ENCODE measurements at regions not wholly inside any gene's neighbourhood (a gene's known extent, or its start where the extent isn't known, plus 50 kb on each side); places are given as distances from the start of the nearest gene placed in this dataset.

- Histone ChIP-seq H3K4me3 (no peak overlapping the region), H3K27me3 (no peaks in the 10 kb centered on the region), H3K36me3 (no peaks in the 10 kb centered on the region), H3K27ac (no peak overlapping the region), H3K4me1 (no peaks in the 10 kb centered on the region), H3K9me3 (no peaks in the 10 kb centered on the region)
- WGBS, 2 donors, result 29 to 51% methylated on average over 3 to 5 of the region's 5 CpGs
- TF ChIP-seq POLR2A (IDR thresholded peaks at IDR 0.05), result no peak
- TF ChIP-seq, protein P1, sequence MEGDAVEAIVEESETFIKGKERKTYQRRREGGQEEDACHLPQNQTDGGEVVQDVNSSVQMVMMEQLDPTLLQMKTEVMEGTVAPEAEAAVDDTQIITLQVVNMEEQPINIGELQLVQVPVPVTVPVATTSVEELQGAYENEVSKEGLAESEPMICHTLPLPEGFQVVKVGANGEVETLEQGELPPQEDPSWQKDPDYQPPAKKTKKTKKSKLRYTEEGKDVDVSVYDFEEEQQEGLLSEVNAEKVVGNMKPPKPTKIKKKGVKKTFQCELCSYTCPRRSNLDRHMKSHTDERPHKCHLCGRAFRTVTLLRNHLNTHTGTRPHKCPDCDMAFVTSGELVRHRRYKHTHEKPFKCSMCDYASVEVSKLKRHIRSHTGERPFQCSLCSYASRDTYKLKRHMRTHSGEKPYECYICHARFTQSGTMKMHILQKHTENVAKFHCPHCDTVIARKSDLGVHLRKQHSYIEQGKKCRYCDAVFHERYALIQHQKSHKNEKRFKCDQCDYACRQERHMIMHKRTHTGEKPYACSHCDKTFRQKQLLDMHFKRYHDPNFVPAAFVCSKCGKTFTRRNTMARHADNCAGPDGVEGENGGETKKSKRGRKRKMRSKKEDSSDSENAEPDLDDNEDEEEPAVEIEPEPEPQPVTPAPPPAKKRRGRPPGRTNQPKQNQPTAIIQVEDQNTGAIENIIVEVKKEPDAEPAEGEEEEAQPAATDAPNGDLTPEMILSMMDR (IDR thresholded peaks at IDR 0.05), result no peak
- intact Hi-C loops (cut with DNase I), result no loop called here
- DNase-seq, result no peak
Measured at GRCh38 chr5:175015028-175015685, 290.8 kb downstream of the MSX2 start.

DNA sequence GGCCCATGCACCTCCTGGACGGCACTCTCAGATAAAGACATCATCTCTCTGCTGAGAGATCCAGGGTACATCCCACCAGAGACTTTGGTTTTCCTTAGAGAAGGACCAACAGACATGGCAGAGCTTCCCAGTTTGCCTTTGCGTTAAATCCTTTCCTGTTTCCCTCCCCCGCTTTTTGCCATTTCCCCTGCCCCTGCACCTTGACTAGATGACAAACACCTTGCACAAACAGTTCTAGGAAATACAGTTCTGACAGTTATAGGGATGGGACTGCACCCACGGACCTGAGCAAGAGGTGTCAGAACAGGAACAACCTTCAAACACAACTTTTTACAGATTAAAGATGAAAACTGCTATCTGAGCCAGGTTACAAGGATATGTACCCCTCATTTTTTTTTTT is 288.9 kb downstream of the MSX2 start:
- 77 to 79% methylated on average over 3 to 4 of the region's 4 CpGs for WGBS, 2 donors
- intact Hi-C loops (cut with DNase I), result no loop called here
- H3K27ac ChIP-seq, result no peak overlapping the region
- H3K4me1 ChIP-seq, result no peaks in the 10 kb centered on the region
- H3K4me3 ChIP-seq, result no peak overlapping the region
- TF ChIP-seq POLR2A (IDR thresholded peaks at IDR 0.05), result no peak
- TF ChIP-seq, protein P1 (IDR thresholded peaks at IDR 0.05), result no peak
- no peak for DNase-seq
- H3K36me3 ChIP-seq, result no peaks in the 10 kb centered on the region
- no peaks in the 10 kb centered on the region for H3K27me3 ChIP-seq
- no peaks in the 10 kb centered on the region for H3K9me3 ChIP-seq

DNA sequence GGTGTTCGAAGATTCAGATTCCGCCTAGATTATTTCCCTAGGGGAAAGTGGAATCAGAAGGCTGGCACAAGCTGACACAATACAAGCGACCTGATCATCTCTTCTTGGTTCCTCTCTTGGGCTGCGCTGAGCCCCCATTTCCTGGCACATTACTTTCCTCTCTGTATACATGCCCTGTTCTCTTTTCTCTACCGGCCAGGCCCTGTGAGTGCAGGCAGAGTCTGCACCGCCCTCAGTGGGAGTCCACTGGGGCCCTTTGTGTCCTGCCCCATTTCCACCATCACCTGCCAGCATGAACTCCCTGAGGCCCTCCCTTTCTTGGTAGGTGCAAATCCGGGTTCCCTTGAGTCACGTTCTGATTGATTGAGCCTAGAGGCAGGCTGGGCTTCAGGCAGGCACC is 287.9 kb downstream of the MSX2 start:
- TF ChIP-seq, protein P1 (IDR thresholded peaks at IDR 0.05), result no peak
- TF ChIP-seq POLR2A (IDR thresholded peaks at IDR 0.05), result no peak
- Histone ChIP-seq H3K36me3 (no peaks in the 10 kb centered on the region), H3K9me3 (no peaks in the 10 kb centered on the region), H3K4me1 (no peaks in the 10 kb centered on the region), H3K27me3 (no peaks in the 10 kb centered on the region), H3K4me3 (no peak overlapping the region), H3K27ac (no peak overlapping the region)
- intact Hi-C loops (cut with DNase I), result no loop called here
- no peak for DNase-seq
- WGBS, 2 donors, result 66 to 68% methylated on average over 8 of the region's 8 CpGs

GRCh38 chr5:175003531-175003930 is 279.1 kb downstream of the MSX2 start:
- H3K4me3 ChIP-seq, result no peak overlapping the region
- H3K4me1 ChIP-seq, result no peaks in the 10 kb centered on the region
- peaks cover 0 to 3% (median 3%) of the 10 kb centered on the region in 3 donors for H3K9me3 ChIP-seq
- no peaks in the 10 kb centered on the region for H3K27me3 ChIP-seq
- TF ChIP-seq POLR2A (IDR thresholded peaks at IDR 0.05), result no peak
- TF ChIP-seq, protein P1 (IDR thresholded peaks at IDR 0.05), result no peak
- DNase-seq, result no peak
- 54 to 76% methylated on average over 2 of the region's 2 CpGs for WGBS, 2 donors
- no peaks in the 10 kb centered on the region for H3K36me3 ChIP-seq
- intact Hi-C loops (cut with DNase I), result no loop called here
- H3K27ac ChIP-seq, result no peak overlapping the region

- intact Hi-C loops (cut with DNase I), result no loop called here
- TF ChIP-seq, protein P1 (IDR thresholded peaks at IDR 0.05), result no peak
- no peak for TF ChIP-seq POLR2A (IDR thresholded peaks at IDR 0.05)
- H3K36me3 ChIP-seq, result no peaks in the 10 kb centered on the region
Measured at GRCh38 chr5:175001876-175002645, 277.7 kb downstream of the MSX2 start.

More at GRCh38 chr5:175001876-175002645, 277.7 kb downstream of the MSX2 start:
- peaks cover 0 to 8% (median 7%) of the 10 kb centered on the region in 3 donors for H3K9me3 ChIP-seq
- no peaks in the 10 kb centered on the region for H3K27me3 ChIP-seq
- H3K4me1 ChIP-seq, result no peaks in the 10 kb centered on the region
- no peak overlapping the region for H3K27ac ChIP-seq
- H3K4me3 ChIP-seq, result no peak overlapping the region
- DNase-seq, result no peak
- 68 to 69% methylated on average over 11 of the region's 11 CpGs for WGBS, 2 donors

All from esophagus squamous epithelium (tissue), 5 donors.